IMR-90 (cell line): ENCODE measurements at regions not wholly inside any gene's neighbourhood (a gene's known extent, or its start where the extent isn't known, plus 50 kb on each side); places are given as distances from the start of the nearest gene placed in this dataset.

ENCODE experiments used
- ATAC-seq: fragments of 200-7000 bp; cut with Tn5 transposase; 2 replicates; pipeline ENCODE4 v1.9.1; 2020; ENCODE audit warnings: low read depth, mild to moderate bottlenecking, moderate library complexity
- BruUV-seq: library from RNA; stranded (reverse); fragments of 400-500 nt; replicated peaks from 2 replicates; lab custom pipeline; 2021; lab: Mats Ljungman, UMichigan
- CTCF ChIA-PET: fragments of 300-600 bp; formaldehyde crosslinking; extraction: SDS; loops from one replicate; lab custom pipeline; 2021; ENCODE audit warnings: antibody characterized with exemption; lab: Yijun Ruan, JAX
- POLR2A ChIA-PET: fragments of 300-600 bp; sonication (Branson Sonifier 250); formaldehyde crosslinking; loops from one replicate; lab custom pipeline; 2022; ENCODE audit warnings: antibody characterized with exemption; ENCODE audit not compliant: unreplicated experiment; lab: Charles Lee
- DNase-seq: peaks from one replicate; pipeline ENCODE4 v3.0.0; 2013
- H2AFZ ChIP-seq: replicated peaks from 2 replicates; pipeline ENCODE3; 2013; ENCODE audit warnings: low read length, mild to moderate bottlenecking; ENCODE audit not compliant: poor library complexity
- H2AK5ac ChIP-seq: 2 replicates; pipeline ENCODE4 v1.6.1; 2013; ENCODE audit warnings: low read depth, low read length, inconsistent platforms
- H2AK9ac ChIP-seq: replicated peaks from 2 replicates; pipeline ENCODE3; 2013; ENCODE audit warnings: mild to moderate bottlenecking, low read depth, low read length, moderate library complexity; ENCODE audit not compliant: poor library complexity
- H2BK120ac ChIP-seq: 2 replicates; pipeline ENCODE4 v1.6.1; 2013; ENCODE audit warnings: low read depth, low read length, inconsistent platforms
- H2BK15ac ChIP-seq: 3 replicates; pipeline ENCODE4 v1.6.1; 2013; ENCODE audit warnings: low read depth, low read length, inconsistent platforms
- H2BK20ac ChIP-seq: 2 replicates; pipeline ENCODE4 v1.6.1; 2013; ENCODE audit warnings: low read depth, mild to moderate bottlenecking, inconsistent platforms, low read length, moderate library complexity
- H2BK5ac ChIP-seq: 2 replicates; pipeline ENCODE4 v1.6.1; 2013; ENCODE audit warnings: mild to moderate bottlenecking, low read depth, low read length, inconsistent platforms; ENCODE audit not compliant: poor library complexity, severe bottlenecking
- H3K14ac ChIP-seq: replicated peaks from 2 replicates; pipeline ENCODE4 v1.6.1; 2013; ENCODE audit warnings: low read depth, low read length, inconsistent platforms
- H3K18ac ChIP-seq: 2 replicates; pipeline ENCODE4 v1.6.1; 2013; ENCODE audit warnings: low read depth, low read length, control low read depth
- H3K23ac ChIP-seq: 2 replicates; pipeline ENCODE4 v1.6.1; 2013; ENCODE audit warnings: low read depth, low read length, inconsistent platforms
- H3K27ac ChIP-seq: 2 replicates; pipeline ENCODE4 v1.5.1; 2013; ENCODE audit warnings: mild to moderate bottlenecking, control low read depth, low read length; ENCODE audit not compliant: insufficient read depth
- H3K27me3 ChIP-seq: 2 replicates; pipeline ENCODE4 v1.6.1; 2013; ENCODE audit warnings: low read length; ENCODE audit not compliant: control insufficient read depth, insufficient read depth
- H3K36me3 ChIP-seq: 2 replicates; pipeline ENCODE4 v1.6.1; 2013; ENCODE audit warnings: low read length, mixed read lengths; ENCODE audit not compliant: control insufficient read depth, insufficient read depth
- H3K4ac ChIP-seq: 2 replicates; pipeline ENCODE4 v1.6.1; 2013; ENCODE audit warnings: low read depth, low read length, inconsistent platforms
- H3K4me1 ChIP-seq: 2 replicates; pipeline ENCODE4 v1.6.1; 2013; ENCODE audit warnings: low read length, mixed read lengths; ENCODE audit not compliant: control insufficient read depth, insufficient read depth
- H3K4me2 ChIP-seq: 2 replicates; pipeline ENCODE4 v1.6.1; 2013; ENCODE audit warnings: low read depth, mild to moderate bottlenecking, control low read depth, low read length, moderate library complexity
- H3K4me3 ChIP-seq: 2 replicates; pipeline ENCODE4 v1.5.1; 2013; ENCODE audit warnings: low read depth, mild to moderate bottlenecking, control low read depth, low read length, moderate library complexity; ENCODE audit not compliant: insufficient read depth
- H3K56ac ChIP-seq: 2 replicates; pipeline ENCODE4 v1.6.1; 2013; ENCODE audit warnings: low read length, inconsistent platforms; ENCODE audit not compliant: insufficient read depth; ENCODE audit errors: extremely low read depth
- H3K79me1 ChIP-seq, 2 experiments: 2 replicates each; pipeline ENCODE4 v1.6.1; 2013; ENCODE audit warnings: low read length in 2 of 2, inconsistent platforms in 1 of 2, low read depth in 1 of 2
- H3K9ac ChIP-seq: 2 replicates; pipeline ENCODE4 v1.6.1; 2013; ENCODE audit warnings: low read depth, low read length, control low read depth
- H3K9me1 ChIP-seq: 2 replicates; pipeline ENCODE4 v1.6.1; 2013; ENCODE audit warnings: low read length, inconsistent platforms; ENCODE audit not compliant: insufficient read depth
- H3K9me3 ChIP-seq: 2 replicates; pipeline ENCODE4 v1.6.1; 2013; ENCODE audit warnings: low read length; ENCODE audit not compliant: control insufficient read depth, insufficient read depth
- H4K20me1 ChIP-seq: 2 replicates; pipeline ENCODE4 v1.6.1; 2013; ENCODE audit warnings: low read length, inconsistent platforms; ENCODE audit not compliant: insufficient read depth
- H4K5ac ChIP-seq: 2 replicates; pipeline ENCODE4 v1.6.1; 2013; ENCODE audit warnings: mild to moderate bottlenecking, low read depth, low read length, control low read depth
- H4K8ac ChIP-seq, 2 experiments: 2 replicates each; pipeline ENCODE4 v1.6.1; 2013; ENCODE audit warnings: low read depth in 2 of 2, low read length in 2 of 2, control low read depth in 1 of 2, inconsistent platforms in 1 of 2
- H4K91ac ChIP-seq: 2 replicates; pipeline ENCODE4 v1.6.1; 2013; ENCODE audit warnings: low read depth, low read length, inconsistent platforms; ENCODE audit not compliant: insufficient read depth
- RCOR1 ChIP-seq: IDR thresholded peaks from 2 replicates; pipeline ENCODE4 v1.6.1; 2012; ENCODE audit warnings: mild to moderate bottlenecking, low read length, improper control_type of control experiment; ENCODE audit not compliant: insufficient replicate concordance
- WGBS, 2 experiments: methylation state at CpG; one replicate each; pipeline versions ENCODE4 v1.1.5 to v1.1.7; 2013; ENCODE audit warnings: missing lambda C conversion rate in 2 of 2; ENCODE audit not compliant: insufficient read length in 1 of 2; ENCODE audit errors: extremely low coverage in 2 of 2; 5-methylcytosine and 5-hydroxymethylcytosine counted together
- dilution Hi-C: fragments of 300-500 bp; cut with HindIII; formaldehyde crosslinking; loops from one replicate; pipeline ENCODE4 v1.14.3; 2018; ENCODE audit warnings: low sequenced_read_pairs; ENCODE audit not compliant: unreplicated experiment
- in situ Hi-C: fragments of 300-500 bp; cut with MboI; formaldehyde crosslinking; loops from 3 replicates; pipeline ENCODE4 v1.14.3; 2019; ENCODE audit warnings: low sequenced_read_pairs, inconsistent platforms, mixed read lengths
- intact Hi-C: fragments of 100-400 bp; cut with micrococcal nuclease; formaldehyde crosslinking; loops from 2 replicates; pipeline ENCODE4 v1.10.0; 2022

- no peak overlapping the region for H3K4me3 ChIP-seq
- no peak overlapping the region for H3K9ac ChIP-seq
- H3K4me1 ChIP-seq: peaks cover under 1% of the 10 kb centered on the region; the same call in 1 of the 2 replicates
- H3K36me3 ChIP-seq: no peaks in the 10 kb centered on the region
- no peak overlapping the region for H3K18ac ChIP-seq
- no peak overlapping the region for H2BK120ac ChIP-seq
- H4K91ac ChIP-seq: no peak overlapping the region
- H3K23ac ChIP-seq: no peak overlapping the region
- peaks cover 0 to 3% of the 10 kb centered on the region in 2 experiments; a peak in 1 of 4 replicates for H3K79me1 ChIP-seq
- no peak overlapping the region for H3K4me2 ChIP-seq
- intact Hi-C loops: no loop called here
- DNase-seq: no peak
- no peak overlapping the region for H3K14ac ChIP-seq
- H2BK20ac ChIP-seq: no peak overlapping the region
- no peaks in the 10 kb centered on the region for H3K27me3 ChIP-seq
- no peak overlapping the region for H2AK5ac ChIP-seq
- no peak for ATAC-seq
- no peak overlapping the region for H2AFZ ChIP-seq
- no TSS peak for BruUV-seq
- no peaks in the 10 kb centered on the region for H3K9me3 ChIP-seq
- no peaks in the 10 kb centered on the region for H4K20me1 ChIP-seq
- H3K27ac ChIP-seq: no peak overlapping the region
- H4K5ac ChIP-seq: no peak overlapping the region
- H3K9me1 ChIP-seq: peaks cover 3% of the 10 kb centered on the region; the same call in 1 of the 2 replicates
- ChIA-PET CTCF (no interaction called here), POLR2A (no interaction called here)
- no CpG with 5 or more reads among the region's 2 CpGs for WGBS, 2 experiments
- no peak for TF ChIP-seq RCOR1
- dilution Hi-C loops: no loop called here
- no peak overlapping the region for H3K56ac ChIP-seq
- H4K8ac ChIP-seq: no peak overlapping the region
- no peak overlapping the region for H2AK9ac ChIP-seq
- no peak overlapping the region for H3K4ac ChIP-seq
- in situ Hi-C loops: no loop called here
- H2BK15ac ChIP-seq: no peak overlapping the region; the same call in 2 of the 3 replicates
- no peak overlapping the region for H2BK5ac ChIP-seq
Measured at GRCh38 chr3:102096066-102096465, 246.8 kb downstream of the NFKBIZ start.
